Heart left ventricle (tissue), 13 donors: ENCODE measurements at regions not wholly inside any gene's neighbourhood (a gene's known extent, or its start where the extent isn't known, plus 50 kb on each side); places are given as distances from the start of the nearest gene placed in this dataset.

Experiments used
- POLR2A ChIP-seq, 2 donors: fragments of 450-650 bp; IDR thresholded peaks; one replicate each; pipeline ENCODE4 v1.6.1; 2017; ENCODE audit warnings: antibody characterized with exemption in 2 of 2, mild to moderate bottlenecking in 2 of 2, moderate library complexity in 2 of 2
- TF ChIP-seq, protein P1 (sequence below), 12 donors: fragments of 200-600 bp; sonication (generic) in 4 of 12; IDR thresholded peaks; one replicate each; pipeline versions ENCODE4 v1.5.0 to v1.8.0; 2018 to 2022; ENCODE audit warnings: antibody characterized with exemption in 12 of 12, mild to moderate bottlenecking in 5 of 12
- donor health status: ischemic (EF 13 %, LVEDD 7.1; RV severe dilation, severe dysfunction).
- donor health status: DM: no; HTN: yes; CAD: no.
- donor health status: DM: no; HTN: no; CAD: no.
- donor health status: ischemic (EF 25% LVEDD 6.9; RV normal size, moderate dysfunction).
- donor health status: ischemic (EF 25% LVEDD 5.7; RV mildly dilated, moderate dysfunction).
- donor health status: ischemic (EF 35%, LVEDD 5.7; RV mildly dilated, moderate dysfunction).
- donor health status: nonischemic (EF 11% LVEDD 7.7; RV severe dilation, severe dysfunction).
- donor health status: DM: yes; HTN: yes; CAD: no.
- donor health status: PGD.
- donor health status: ischemic (EF 29% LVEDD 5.4; RV normal size, mild dysfunction).
- donor health status: nonischemic (EF 23%, LVEDD 6.1; RV moderate dilation, normal function).

DNA sequence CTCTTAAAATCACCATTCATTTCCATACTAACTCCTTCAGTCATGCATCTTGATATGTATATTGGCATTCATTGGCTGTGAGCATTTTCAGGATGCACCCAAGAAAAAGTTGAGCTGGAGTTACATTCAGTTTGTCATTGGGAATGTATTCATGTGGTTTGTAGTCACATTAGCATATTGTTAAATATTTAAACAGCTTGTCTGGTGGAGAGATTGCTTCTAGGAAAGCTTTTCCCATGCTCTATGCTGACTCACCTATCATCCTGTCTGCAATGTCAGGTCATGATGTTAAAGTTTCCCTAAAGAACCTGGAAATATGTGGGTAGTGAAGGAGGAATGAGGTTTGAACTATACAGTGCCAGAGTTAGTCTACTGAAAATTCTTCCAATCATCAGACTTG lies 583.6 kb downstream of the GALC start:
- TF ChIP-seq, protein P1, sequence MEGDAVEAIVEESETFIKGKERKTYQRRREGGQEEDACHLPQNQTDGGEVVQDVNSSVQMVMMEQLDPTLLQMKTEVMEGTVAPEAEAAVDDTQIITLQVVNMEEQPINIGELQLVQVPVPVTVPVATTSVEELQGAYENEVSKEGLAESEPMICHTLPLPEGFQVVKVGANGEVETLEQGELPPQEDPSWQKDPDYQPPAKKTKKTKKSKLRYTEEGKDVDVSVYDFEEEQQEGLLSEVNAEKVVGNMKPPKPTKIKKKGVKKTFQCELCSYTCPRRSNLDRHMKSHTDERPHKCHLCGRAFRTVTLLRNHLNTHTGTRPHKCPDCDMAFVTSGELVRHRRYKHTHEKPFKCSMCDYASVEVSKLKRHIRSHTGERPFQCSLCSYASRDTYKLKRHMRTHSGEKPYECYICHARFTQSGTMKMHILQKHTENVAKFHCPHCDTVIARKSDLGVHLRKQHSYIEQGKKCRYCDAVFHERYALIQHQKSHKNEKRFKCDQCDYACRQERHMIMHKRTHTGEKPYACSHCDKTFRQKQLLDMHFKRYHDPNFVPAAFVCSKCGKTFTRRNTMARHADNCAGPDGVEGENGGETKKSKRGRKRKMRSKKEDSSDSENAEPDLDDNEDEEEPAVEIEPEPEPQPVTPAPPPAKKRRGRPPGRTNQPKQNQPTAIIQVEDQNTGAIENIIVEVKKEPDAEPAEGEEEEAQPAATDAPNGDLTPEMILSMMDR (IDR thresholded peaks at IDR 0.05): no peak
- TF ChIP-seq POLR2A (IDR thresholded peaks at IDR 0.05): no peak
